Peyer's patch (tissue), 4 donors: ENCODE measurements at regions not wholly inside any gene's neighbourhood (a gene's known extent, or its start where the extent isn't known, plus 50 kb on each side); places are given as distances from the start of the nearest gene placed in this dataset.

Experiments
- DNase-seq, 3 donors: peaks; one replicate each; pipeline ENCODE4 v3.0.0-alpha.2; 2017 to 2019
- H3K27ac ChIP-seq, 4 donors: fragments of 200-600 bp; sonication (generic); one replicate each; pipeline ENCODE4 v1.5.1; 2016 to 2019
- H3K27me3 ChIP-seq, 2 donors: fragments of 200-600 bp; sonication (generic); one replicate each; pipeline ENCODE4 v1.5.1; 2019
- H3K36me3 ChIP-seq, 3 donors: fragments of 200-600 bp; sonication (generic); one replicate each; pipeline ENCODE4 v1.5.1; 2016 to 2019
- H3K4me1 ChIP-seq, 4 donors: fragments of 200-600 bp; sonication (generic); one replicate each; pipeline ENCODE4 v1.5.1; 2016 to 2019
- H3K4me3 ChIP-seq, 4 donors: fragments of 200-600 bp; sonication (generic); 1 replicate in 3 of 4; 2 replicates in 1 of 4; pipeline ENCODE4 v1.5.1; 2016 to 2019; ENCODE audit warnings: mild to moderate bottlenecking in 1 of 4
- H3K9me3 ChIP-seq, 4 donors: fragments of 200-600 bp; sonication (generic); one replicate each; pipeline ENCODE4 v1.5.1; 2016 to 2019; ENCODE audit warnings: mild to moderate bottlenecking in 1 of 4
- POLR2A ChIP-seq, 2 donors: fragments of 450-650 bp; IDR thresholded peaks; one replicate each; pipeline ENCODE4 v1.5.1; 2017; ENCODE audit warnings: antibody characterized with exemption in 2 of 2, mild to moderate bottlenecking in 2 of 2, moderate library complexity in 2 of 2
- TF ChIP-seq, protein P1 (sequence below), 6 experiments: fragments of 450-650 bp in 4 of 6; fragments of 200-600 bp in 2 of 6; sonication (generic) in 1 of 6; IDR thresholded peaks; one replicate each; pipeline ENCODE4 v1.5.1; 2017 to 2019; ENCODE audit warnings: antibody characterized with exemption in 6 of 6, mild to moderate bottlenecking in 3 of 6, moderate library complexity in 1 of 6

GRCh38 chr2:217334561-217334960 lies 474.7 kb upstream of the TNP1 start:
- Histone ChIP-seq H3K9me3 (no peaks in the 10 kb centered on the region), H3K36me3 (no peaks in the 10 kb centered on the region), H3K27me3 (no peaks in the 10 kb centered on the region), H3K27ac (no peak overlapping the region), H3K4me1 (no peaks in the 10 kb centered on the region), H3K4me3 (no peak overlapping the region)
- no peak for TF ChIP-seq POLR2A (IDR thresholded peaks at IDR 0.05)
- TF ChIP-seq, protein P1, sequence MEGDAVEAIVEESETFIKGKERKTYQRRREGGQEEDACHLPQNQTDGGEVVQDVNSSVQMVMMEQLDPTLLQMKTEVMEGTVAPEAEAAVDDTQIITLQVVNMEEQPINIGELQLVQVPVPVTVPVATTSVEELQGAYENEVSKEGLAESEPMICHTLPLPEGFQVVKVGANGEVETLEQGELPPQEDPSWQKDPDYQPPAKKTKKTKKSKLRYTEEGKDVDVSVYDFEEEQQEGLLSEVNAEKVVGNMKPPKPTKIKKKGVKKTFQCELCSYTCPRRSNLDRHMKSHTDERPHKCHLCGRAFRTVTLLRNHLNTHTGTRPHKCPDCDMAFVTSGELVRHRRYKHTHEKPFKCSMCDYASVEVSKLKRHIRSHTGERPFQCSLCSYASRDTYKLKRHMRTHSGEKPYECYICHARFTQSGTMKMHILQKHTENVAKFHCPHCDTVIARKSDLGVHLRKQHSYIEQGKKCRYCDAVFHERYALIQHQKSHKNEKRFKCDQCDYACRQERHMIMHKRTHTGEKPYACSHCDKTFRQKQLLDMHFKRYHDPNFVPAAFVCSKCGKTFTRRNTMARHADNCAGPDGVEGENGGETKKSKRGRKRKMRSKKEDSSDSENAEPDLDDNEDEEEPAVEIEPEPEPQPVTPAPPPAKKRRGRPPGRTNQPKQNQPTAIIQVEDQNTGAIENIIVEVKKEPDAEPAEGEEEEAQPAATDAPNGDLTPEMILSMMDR (IDR thresholded peaks at IDR 0.05): no peak
- no peak for DNase-seq

- TF ChIP-seq POLR2A (IDR thresholded peaks at IDR 0.05): no peak
- TF ChIP-seq, protein P1 (IDR thresholded peaks at IDR 0.05): no peak
- Histone ChIP-seq H3K36me3 (no peaks in the 10 kb centered on the region), H3K4me3 (no peak overlapping the region), H3K4me1 (no peaks in the 10 kb centered on the region), H3K27ac (no peak overlapping the region), H3K9me3 (no peaks in the 10 kb centered on the region), H3K27me3 (no peaks in the 10 kb centered on the region)
- no peak for DNase-seq
Measured at GRCh38 chr2:217332866-217333265, 473.0 kb upstream of the TNP1 start.

- H3K27me3 ChIP-seq: no peaks in the 10 kb centered on the region
- H3K36me3 ChIP-seq: no peaks in the 10 kb centered on the region
- H3K9me3 ChIP-seq: no peaks in the 10 kb centered on the region
- no peaks in the 10 kb centered on the region for H3K4me1 ChIP-seq
- TF ChIP-seq, protein P1 (IDR thresholded peaks at IDR 0.05): no peak
- no peak for TF ChIP-seq POLR2A (IDR thresholded peaks at IDR 0.05)
- H3K27ac ChIP-seq: no peak overlapping the region
- no peak for DNase-seq
- H3K4me3 ChIP-seq: no peak overlapping the region
Measured at GRCh38 chr2:217332417-217332791, 472.5 kb upstream of the TNP1 start.

- peak overlapping the region in 1 of 4 donors; percentile 43 for H3K27ac ChIP-seq
- no peak for DNase-seq
Measured at GRCh38 chr2:217331523-217332416, 471.9 kb upstream of the TNP1 start.

GRCh38 chr2:217330647-217331046 lies 470.8 kb upstream of the TNP1 start:
- no peaks in the 10 kb centered on the region for H3K9me3 ChIP-seq
- H3K36me3 ChIP-seq: no peaks in the 10 kb centered on the region
- H3K4me1 ChIP-seq: no peaks in the 10 kb centered on the region
- no peak for DNase-seq
- H3K27ac ChIP-seq: no peak overlapping the region
- H3K4me3 ChIP-seq: no peak overlapping the region
- TF ChIP-seq, protein P1 (IDR thresholded peaks at IDR 0.05): no peak
- TF ChIP-seq POLR2A (IDR thresholded peaks at IDR 0.05): no peak
- H3K27me3 ChIP-seq: no peaks in the 10 kb centered on the region

More at GRCh38 chr2:217331523-217332416, 471.9 kb upstream of the TNP1 start:
- Histone ChIP-seq H3K4me1 (no peaks in the 10 kb centered on the region), H3K4me3 (no peak overlapping the region), H3K27me3 (no peaks in the 10 kb centered on the region), H3K9me3 (no peaks in the 10 kb centered on the region), H3K36me3 (no peaks in the 10 kb centered on the region)
- TF ChIP-seq, protein P1 (IDR thresholded peaks at IDR 0.05): no peak
- no peak for TF ChIP-seq POLR2A (IDR thresholded peaks at IDR 0.05)
